Panc1 (cell line): ENCODE measurements at regions not wholly inside any gene's neighbourhood (a gene's known extent, or its start where the extent isn't known, plus 50 kb on each side); places are given as distances from the start of the nearest gene placed in this dataset.

Source experiments
- POLR2AphosphoS5 ChIP-seq: IDR thresholded peaks from 2 replicates; pipeline ENCODE4 v1.6.1; 2012; ENCODE audit warnings: mild to moderate bottlenecking, low read depth, low read length, moderate library complexity
- SIN3A ChIP-seq: IDR thresholded peaks from 2 replicates; pipeline ENCODE4 v1.6.1; 2012; ENCODE audit warnings: low read depth, mild to moderate bottlenecking, low read length, moderate library complexity, borderline replicate concordance; ENCODE audit not compliant: insufficient read depth
- TF ChIP-seq, protein P1 (sequence below): fragments of 450-650 bp; IDR thresholded peaks from 2 replicates; pipeline ENCODE4 v1.5.1; 2017; ENCODE audit warnings: mild to moderate bottlenecking

DNA sequence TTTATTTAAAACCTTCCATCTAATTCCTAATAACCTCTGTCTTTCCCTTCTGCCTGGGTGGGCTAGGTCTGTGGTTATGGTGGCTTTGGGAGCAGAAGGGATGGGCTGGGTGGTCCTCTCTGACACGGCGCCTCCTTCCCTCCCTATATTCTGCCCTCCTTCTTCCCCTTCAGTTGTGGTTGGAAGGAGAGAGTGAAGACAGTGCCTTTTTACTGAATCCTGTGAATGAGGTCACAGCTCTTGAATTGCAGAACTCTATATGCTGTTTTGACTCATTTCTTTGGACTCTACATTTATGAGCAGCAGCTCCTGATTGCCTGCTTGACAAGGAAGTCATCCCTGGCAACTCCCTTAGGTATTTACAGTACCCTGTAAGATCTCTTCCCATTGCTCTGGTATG, 256.0 kb upstream of the ELAC2 start:
- TF ChIP-seq, protein P1, sequence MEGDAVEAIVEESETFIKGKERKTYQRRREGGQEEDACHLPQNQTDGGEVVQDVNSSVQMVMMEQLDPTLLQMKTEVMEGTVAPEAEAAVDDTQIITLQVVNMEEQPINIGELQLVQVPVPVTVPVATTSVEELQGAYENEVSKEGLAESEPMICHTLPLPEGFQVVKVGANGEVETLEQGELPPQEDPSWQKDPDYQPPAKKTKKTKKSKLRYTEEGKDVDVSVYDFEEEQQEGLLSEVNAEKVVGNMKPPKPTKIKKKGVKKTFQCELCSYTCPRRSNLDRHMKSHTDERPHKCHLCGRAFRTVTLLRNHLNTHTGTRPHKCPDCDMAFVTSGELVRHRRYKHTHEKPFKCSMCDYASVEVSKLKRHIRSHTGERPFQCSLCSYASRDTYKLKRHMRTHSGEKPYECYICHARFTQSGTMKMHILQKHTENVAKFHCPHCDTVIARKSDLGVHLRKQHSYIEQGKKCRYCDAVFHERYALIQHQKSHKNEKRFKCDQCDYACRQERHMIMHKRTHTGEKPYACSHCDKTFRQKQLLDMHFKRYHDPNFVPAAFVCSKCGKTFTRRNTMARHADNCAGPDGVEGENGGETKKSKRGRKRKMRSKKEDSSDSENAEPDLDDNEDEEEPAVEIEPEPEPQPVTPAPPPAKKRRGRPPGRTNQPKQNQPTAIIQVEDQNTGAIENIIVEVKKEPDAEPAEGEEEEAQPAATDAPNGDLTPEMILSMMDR = no peak
- no peak for TF ChIP-seq SIN3A
- no peak for TF ChIP-seq POLR2AphosphoS5
